Stimulated activated CD4-positive, alpha-beta T cell treated with anti-CD3 and anti-CD28 coated beads, TNF-alpha, amount 100 ng/mL, for 4 hours (primary cell): ENCODE measurements at regions not wholly inside any gene's neighbourhood (a gene's known extent, or its start where the extent isn't known, plus 50 kb on each side); places are given as distances from the start of the nearest gene placed in this dataset.

Experiments
- DNase-seq, 3 experiments: peaks; one replicate each; pipeline ENCODE4 v3.0.0-alpha.2; 2020; ENCODE audit warnings: low read depth in 3 of 3

DNA sequence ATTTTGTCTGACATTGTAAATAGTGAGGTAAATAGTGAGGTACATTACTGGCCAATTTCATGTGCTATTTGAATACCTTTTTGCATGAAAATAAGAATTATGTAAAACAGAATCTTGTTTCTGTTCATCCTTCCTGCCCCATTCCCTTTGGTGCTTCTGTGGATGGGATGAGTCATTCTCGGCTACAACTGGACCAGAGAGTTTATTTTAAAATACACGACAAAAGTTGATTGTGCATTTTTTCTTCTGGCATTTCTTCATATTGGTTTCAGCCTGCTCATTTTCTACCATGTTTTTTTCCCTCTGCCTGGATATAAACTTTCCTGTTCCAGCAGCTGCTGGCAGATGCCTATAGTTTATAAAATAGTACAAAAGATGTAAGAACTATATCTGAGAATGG lies 107.5 kb downstream of the CYSLTR2 start:
- DNase-seq: no peak

DNA sequence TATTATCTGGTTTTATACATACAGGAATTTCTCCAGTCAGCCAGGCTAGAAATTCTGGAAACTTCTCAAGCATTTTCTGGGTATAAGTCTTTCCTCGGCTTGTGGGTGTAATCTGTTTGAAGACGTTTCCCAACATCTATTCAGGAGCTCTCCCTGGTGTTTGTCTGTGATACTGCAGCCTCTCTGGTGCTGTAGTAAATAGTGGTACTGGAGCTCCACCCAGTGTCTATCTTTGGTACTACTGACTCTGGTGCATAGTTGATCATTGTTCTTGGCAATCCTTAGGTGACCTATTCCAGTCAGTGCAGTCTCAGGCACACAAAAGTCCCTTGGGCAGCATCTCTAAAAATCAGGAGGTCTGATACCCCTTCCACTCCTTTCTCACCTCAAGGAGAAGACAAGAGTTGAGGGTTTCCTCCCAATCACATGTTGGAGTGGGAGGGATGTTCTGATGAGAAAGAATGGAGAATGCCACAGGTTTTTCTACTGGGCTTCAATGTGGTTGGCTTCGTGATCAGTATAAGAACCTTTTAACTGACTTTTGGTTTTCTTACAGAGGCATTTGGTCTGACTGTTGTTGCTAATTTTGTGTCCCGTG lies 115.5 kb downstream of the CYSLTR2 start:
- DNase-seq: peak; percentile 48 to 74 (median 57)

DNA sequence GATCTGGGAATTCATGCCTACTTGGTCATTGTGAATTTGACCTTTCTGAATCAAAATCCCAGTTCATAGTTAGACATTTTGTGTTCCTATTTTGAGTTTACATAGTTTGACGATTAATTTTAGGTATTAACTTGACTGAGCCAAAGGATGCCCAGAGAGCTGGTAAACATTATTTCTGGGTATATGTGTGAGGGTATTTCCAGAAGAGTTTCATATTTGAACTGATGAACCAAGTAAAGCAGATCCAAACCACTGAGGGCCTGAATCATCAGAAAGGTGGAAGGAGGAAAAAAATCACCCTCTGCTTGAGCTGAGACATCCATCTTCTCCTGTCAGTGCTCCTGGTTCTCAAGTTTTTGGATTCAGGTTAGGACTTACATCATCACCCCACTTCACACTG lies 116.6 kb downstream of the CYSLTR2 start:
- DNase-seq: no peak

DNA sequence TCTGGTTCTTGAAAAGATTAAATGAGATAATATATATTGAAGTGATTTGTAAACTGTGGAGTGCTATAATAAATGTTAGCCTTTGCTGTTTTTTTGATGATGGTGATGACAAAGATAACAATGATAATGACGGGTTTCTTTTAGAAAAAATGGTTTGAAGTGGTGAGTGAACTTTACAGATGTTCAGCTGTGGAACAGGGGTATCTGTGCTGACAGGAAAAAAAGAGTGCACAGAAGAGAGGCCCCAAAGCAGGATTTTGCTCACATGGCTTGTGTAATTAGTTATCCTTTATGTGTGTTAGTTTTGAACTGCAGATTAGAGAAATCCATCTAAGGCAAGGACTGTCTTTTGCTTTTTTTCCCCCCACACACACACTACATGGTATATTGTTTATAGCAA lies 119.2 kb downstream of the CYSLTR2 start:
- no peak for DNase-seq

DNA sequence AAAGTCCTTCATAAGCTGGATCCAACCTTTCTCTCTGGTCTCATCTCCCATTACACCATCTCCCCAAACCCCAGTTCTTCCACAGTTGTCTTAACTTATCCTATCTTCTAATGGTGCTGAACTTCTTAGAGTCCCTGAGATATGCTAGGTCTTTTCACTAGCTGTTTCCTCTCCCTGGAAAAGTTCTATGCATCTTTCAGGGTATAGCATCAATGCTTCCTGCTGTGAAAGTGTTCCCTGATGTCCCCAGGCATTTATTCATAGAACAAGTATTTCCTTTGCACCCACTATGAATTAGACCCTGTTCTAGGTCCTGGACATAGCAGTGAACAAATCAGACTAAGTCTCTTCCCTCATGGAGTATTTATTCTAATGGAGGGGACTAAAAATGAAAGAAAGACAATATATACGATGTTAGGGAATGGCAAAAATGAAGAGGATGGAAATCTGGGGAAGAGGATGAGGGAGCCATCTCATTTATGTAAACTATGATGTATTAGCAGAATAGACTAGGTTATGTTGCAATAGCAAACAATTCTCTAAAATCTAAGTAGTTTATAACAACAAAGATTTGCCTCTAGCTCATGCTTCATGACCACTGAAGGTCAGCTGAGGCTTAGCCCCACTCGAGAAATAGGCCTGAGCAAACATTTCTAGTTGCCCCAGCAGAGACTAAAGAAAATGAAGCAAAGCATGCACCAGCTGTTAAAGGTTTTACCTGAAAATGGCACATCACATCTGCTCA lies 120.0 kb downstream of the CYSLTR2 start:
- DNase-seq: no peak

DNA sequence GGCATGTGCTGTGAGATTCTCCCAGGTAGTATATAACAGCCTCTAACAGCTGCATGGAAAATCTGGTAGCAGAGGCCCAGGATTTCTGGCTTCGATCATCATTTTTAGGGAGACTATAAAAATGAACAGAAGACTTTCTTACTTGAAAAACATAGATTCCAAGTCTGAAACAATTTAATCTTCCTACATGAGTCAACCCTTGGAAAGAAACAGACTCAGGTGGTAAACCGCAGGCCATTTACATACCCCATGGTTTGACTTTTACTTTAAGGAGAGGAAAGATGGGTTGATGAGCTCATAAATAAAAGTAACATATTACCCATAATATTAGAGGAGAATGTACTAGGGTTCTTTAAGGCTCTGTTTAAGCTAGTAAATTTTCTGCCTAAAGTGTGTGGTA lies 121.6 kb downstream of the CYSLTR2 start:
- DNase-seq: no peak

DNA sequence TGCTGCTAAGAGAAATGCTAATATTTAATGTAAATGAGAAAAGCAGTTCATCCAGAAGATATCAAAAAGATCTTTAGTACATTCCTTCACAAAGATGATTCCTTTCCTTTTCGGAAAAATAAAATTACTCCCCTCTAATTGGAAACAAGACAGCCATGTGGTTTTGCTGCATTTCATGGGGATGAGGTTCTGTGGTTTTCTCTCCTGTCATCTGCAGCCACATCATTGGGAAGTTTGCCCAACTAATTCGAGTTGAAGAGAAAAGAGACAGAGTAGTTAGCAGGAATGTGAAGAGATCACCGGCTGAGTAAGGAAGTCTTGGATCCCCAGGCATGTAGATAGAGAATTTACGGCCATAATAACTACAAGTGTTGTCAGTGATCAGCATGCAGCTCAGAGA lies 122.1 kb downstream of the CYSLTR2 start:
- DNase-seq: no peak

DNA sequence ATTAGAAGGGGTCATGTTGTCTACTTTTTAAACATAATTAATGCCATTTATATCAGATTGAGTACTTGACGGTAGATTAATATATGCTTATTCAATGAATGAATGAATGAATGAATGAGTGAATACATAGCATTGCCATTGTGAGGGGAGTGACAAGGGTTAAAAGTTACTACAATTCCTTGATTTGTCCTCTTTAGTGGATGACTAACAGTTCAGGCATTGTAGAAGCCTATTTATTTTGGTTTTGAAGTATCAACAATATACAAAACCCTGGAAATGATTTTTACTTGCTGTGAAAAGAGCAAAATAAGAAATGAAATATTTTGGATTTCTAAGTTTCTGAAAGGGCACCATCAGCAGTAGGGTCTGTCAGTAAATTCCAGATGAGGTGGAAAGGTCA lies 122.7 kb downstream of the CYSLTR2 start:
- no peak for DNase-seq

DNA sequence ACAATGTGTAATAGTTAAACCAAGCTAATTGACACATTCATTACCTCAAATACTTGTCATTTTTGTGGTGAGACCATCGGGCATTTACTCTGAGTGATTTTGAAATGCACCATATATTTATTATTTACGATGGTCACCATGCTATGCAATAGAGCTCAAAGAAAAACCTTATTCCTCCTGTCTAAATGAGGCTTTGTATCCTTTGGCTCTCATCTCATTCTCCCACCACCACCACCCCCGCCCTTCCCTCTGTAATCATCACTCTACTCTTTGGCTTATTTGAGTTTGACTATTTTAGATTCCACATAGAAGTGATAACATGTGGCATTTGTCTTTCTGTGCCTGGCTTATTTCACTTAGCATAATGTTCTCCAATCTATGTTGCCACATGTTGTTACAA lies 124.9 kb downstream of the CYSLTR2 start:
- DNase-seq: no peak

DNA sequence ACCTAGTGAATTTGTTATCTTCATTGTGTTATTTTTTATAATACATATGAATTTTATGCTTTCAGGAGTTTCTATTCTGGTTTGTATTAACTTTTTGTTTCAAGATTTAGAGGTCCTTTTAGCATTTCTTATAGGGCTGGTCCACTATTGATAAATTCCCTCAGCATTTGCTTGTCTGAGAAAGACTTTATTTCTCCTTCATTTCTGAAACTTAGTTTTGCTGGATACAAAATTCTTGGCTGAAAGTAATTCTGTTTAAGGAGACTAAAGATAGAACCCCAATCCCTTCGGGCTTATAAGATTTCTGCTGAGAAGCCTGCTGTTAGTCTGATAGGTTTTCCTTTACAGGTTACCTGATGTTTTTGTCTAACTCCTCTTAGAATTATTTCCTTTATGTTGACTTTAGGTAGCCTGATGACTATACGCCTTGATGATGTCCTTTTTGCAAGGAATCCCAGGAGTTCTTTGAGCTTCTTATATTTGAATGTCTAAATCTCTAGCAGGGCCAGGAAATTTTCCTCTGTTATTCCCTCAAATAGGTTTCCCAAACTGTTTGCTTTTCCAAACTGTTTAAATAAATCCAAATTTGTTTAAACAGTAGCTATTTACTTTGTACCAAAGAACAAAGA lies 127.1 kb downstream of the CYSLTR2 start:
- no peak for DNase-seq

DNA sequence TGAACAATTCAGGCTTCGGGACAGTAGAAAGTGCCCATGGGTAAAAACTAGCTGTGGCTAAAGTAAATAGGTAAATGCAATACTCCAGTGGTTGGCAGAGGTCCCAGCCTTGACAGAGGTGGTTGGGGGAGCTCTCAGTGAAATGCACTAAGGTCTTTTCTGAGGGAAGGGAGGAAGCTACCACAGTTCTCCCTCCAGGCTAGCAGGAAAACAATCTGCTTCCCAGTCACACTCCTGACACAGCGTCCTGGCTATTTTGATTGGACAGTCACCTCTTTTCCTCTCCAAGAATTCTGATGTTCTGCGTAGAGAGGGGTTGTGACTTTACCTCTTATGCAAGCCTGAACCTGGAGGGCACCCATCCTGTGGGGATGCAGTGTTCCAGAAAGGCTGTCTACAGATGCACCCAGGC lies 128.7 kb downstream of the CYSLTR2 start:
- no peak for DNase-seq

DNA sequence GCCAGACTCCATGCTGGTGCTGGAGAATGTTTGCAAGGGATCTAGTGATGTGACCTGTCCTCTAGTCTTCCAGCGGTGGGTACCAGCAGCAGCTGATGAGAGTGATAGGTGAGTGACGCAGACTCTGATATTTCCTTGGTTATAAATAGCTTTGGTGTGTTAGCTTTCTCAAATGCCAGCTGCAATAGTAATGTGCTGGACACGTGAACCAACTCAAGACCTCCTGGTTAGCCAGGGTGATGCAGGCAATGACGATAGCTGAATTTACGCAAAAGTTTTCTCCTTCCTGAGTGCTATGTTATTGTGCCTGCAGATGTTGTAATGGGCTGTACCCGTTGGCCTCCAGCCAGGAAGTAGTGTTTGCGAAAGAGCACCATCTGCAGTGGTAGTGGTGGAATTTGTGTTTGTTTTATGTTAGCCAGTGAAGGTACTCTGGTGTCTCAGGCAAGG lies 129.5 kb downstream of the CYSLTR2 start:
- DNase-seq: no peak

DNA sequence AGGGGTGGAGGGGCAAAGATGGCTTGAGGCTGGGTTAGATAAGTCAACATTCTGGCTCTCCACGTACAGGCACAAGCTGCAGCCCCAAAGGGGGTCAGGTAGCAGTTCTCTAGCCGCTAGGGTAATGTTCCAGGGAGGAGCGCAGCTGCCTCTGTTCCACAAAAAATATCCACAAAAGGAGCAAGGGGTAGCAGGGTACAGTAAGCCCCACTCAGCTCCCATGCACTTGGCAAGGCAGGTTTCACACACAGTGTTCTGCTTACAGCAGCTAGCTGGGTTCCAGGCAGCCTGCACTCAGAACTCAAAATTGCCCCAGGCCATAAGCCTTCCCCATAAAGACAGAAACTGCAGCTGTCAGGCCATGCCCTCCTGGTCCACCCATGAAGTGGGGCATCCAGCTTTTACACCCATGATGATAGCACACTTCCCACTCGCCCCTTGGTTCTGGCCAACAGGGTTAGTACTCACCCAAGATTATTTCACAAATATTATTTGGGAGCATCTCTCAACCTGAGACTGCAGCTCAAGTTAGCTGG lies 130.0 kb downstream of the CYSLTR2 start:
- no peak for DNase-seq

DNA sequence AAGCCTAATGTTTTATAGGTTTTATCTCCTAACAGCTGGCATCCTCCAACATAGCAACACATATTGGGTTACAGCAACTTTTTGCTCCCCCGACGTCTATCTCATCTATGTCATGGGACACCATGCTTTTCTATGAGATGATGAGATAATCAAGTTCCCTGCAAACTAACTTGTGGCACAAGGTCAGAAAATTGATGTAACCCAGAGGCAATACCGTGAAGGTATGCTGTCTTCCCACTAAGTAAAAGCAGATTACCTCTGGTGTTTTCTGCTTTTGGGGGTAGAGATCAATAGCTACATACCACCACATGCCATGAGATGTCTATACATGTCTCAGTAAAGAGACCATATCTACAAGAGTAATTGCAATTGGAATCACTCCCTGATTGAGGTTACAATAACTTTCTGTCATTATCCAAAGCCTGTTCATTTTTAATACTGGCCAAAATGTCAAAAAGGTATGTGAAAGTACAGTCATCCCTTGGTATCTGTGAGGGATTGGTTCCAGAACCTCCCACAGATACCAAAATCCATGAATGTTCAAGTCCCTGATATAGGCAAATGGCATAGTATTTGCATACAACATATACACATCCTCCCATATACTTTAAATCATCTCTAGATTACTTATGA lies 131.3 kb downstream of the CYSLTR2 start:
- DNase-seq: no peak

DNA sequence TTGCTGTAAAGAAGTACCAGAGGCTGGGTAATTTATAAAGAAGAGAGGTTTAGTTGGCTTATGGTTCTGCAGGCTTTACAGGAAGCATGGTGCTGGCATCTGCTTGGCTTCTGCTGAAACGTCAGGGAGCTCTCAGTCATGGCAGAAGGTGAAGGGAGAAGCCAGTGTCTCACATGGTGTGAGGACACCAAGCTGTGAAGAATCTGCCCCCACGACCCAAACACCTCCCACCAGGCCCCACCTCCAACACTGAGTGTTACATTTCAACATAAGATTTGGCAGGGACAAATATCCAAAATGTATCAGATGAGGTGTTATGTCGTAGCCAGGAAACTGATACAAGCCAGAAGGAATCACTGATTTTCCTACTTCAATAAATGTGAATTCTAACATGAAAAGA lies 136.5 kb downstream of the CYSLTR2 start:
- no peak for DNase-seq

DNA sequence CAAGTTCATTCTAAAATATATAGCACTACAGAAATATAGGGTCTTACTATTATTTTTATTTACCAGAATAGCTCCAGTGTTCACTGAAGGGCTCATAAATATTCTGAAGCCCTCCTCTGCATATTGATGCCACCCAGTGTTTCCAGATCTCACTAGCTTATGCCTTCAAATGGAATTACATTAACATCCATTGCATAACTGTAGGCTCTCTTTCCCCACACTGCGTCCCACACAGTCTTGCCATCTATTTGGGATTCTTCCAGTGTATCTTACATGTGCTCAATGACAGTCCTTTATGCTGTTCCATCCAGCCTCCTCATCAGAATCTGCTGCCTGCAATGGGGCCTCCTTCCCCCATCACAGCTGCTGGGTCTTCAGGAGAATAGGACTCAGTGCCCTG lies 137.2 kb downstream of the CYSLTR2 start:
- no peak for DNase-seq

DNA sequence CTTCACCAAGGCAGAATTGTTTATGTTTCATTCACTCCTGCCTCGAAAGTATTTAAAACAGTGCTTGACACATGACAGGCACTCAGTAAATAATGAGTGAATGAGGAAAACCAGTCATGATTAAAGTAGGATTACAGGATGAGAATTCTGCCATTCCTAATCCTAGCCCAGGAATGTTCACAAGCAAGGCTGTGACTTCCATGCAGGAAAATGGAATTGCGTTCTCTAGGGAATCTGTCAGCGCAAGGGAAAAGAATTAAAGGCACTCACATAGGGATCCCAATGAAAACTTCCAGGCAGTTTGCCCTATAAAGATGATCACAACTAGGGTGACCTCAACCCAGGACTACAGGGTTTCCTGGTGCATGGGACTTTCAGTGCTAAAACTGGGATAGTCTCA lies 143.4 kb downstream of the CYSLTR2 start:
- no peak for DNase-seq

DNA sequence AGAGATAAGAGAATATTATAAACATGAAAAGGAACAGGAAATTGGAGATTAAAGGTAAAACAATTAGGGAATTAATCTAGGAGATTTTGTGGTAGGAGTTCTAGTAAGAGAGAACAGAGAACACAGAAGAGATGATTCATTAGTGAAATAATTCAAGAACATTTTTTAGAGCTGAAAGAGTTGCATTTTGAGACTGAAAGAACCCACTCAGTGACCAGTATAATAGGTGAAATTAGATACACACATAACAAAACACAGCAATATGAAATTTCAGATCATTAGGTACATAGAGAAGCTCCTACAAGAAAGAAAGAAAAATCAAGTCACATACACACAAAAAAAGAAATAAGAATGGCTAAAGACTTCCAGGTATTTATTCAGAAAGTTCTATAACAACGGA lies 144.0 kb downstream of the CYSLTR2 start:
- DNase-seq: no peak

DNA sequence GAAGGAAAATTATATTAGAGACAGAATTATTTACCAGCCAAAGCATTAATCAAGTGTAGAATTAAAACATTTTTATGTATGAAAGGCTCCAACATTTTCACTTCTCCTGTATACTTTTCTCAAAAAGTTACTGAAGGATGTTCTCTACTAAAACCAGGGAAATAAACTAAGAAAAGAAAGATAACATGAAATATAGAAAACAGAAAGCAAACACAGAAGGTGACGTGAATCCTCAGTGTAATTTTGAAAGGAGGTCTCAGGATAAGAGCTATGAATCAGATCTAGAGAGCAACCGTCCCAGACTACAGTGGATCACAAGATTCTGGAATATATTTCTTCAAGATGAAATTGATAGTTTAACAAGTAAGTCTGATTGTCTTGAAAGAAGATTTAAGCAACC lies 144.5 kb downstream of the CYSLTR2 start:
- DNase-seq: no peak

DNA sequence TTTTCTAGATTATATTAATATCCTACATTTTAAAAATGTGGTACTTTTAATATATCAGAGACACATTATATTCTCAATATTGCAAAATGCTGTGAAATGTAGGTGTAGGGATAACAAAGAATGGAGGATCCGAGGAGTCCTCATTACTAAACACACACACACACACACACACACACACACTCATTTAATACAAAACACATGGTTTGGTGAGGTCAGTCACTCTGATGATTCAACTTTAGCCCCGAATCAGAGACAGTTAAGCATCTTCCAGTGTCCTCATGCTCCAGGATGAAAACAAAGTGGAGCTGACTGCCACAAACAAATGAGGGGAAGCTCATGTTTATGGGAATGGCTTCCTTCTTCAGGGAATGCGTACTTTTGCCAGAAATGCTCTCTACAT lies 147.5 kb downstream of the CYSLTR2 start:
- no peak for DNase-seq

DNA sequence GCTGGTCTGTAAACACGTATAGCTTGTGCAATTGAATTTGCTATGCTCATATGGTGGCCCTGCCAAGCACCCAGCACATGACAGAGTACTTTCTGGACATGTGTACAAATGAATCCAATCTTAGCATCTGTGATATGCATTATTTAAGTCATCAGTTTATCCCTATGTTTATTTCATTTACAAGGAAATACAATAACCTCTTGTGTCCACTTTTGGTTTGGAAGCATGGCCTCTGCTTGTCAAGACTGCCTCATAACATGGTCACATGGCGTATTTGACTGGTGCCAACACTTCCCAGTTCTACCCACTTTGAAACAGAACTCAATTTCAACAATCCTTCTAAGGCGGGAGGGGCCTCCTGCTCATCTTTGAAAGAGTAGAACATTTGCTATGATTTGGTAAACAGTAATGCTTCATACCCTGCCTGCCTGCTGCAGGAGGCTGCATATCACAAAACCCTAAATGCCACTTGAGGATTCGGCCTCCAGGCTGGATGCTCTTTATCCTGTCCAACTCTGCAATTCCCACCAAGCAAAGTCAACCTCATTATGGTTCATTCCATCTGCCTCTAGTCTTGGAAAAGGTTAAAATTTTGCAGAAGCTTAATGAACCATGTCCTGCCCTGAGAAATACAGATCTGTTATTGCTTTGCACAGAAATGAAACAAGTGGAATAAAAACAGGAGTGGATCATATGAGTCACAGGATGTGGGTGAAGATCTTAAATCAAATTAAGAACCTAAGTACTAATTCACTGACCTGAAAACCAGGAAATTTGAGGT lies 151.3 kb downstream of the CYSLTR2 start:
- no peak for DNase-seq

DNA sequence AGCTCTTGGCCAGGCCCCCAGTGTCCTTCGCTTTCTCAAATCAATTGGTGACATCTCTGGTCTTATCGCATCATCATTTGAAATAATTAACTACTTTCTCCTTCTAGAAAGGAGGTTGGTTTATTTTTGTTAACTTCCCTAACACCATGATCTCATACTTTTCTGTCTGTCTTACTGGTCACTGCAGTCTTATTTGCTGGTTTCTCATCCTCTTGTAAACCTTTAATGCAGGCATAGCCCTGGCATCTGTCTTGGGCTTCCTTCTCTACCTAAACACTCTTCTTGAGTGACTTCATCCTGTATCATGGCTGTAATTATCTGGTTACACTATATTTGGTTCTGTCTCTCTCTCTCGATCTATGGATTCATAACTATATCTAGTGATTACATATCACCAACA lies 152.8 kb downstream of the CYSLTR2 start:
- no peak for DNase-seq
